ENCODE measurements at regions not wholly inside any gene's neighbourhood (a gene's known extent, or its start where the extent isn't known, plus 50 kb on each side); places are given as distances from the start of the nearest gene placed in this dataset.

DNA sequence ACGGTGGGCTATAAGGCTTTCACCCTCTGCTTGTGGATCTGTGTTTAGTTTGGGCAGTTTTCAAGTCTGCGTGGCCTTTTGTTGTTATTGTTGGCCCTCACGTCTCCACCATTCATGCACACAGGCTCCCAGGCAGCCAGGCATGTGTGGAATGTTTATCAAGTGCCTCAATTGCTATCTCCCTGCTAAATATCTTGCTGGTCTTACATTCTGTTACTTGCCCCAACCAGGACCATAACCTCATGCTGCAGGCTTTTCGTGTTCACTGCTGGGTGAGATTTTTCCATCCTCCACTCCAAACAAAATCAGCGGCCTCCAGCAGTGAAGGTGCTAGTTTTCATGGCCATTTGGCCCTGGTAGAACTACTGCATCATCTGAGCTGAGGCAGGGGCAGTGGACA, 63.0 kb upstream of the DSC1 start:
- H3K4me3 ChIP-seq: no peak overlapping the region
- H3K9me3 ChIP-seq: peaks cover 0 to 4% (median 1%) of the 10 kb centered on the region in 4 donors
- no peak overlapping the region for H3K27ac ChIP-seq
- peaks cover 0 to 6% (median 0%) of the 10 kb centered on the region in 4 donors for H3K4me1 ChIP-seq
- WGBS, 2 donors: 14 to 15% methylated on average over 5 of the region's 5 CpGs
- H3K27me3 ChIP-seq: no peaks in the 10 kb centered on the region
- TF ChIP-seq POLR2A (IDR thresholded peaks at IDR 0.05) (no peak), EP300 (IDR thresholded peaks at IDR 0.05) (no peak)
- TF ChIP-seq, protein P1, sequence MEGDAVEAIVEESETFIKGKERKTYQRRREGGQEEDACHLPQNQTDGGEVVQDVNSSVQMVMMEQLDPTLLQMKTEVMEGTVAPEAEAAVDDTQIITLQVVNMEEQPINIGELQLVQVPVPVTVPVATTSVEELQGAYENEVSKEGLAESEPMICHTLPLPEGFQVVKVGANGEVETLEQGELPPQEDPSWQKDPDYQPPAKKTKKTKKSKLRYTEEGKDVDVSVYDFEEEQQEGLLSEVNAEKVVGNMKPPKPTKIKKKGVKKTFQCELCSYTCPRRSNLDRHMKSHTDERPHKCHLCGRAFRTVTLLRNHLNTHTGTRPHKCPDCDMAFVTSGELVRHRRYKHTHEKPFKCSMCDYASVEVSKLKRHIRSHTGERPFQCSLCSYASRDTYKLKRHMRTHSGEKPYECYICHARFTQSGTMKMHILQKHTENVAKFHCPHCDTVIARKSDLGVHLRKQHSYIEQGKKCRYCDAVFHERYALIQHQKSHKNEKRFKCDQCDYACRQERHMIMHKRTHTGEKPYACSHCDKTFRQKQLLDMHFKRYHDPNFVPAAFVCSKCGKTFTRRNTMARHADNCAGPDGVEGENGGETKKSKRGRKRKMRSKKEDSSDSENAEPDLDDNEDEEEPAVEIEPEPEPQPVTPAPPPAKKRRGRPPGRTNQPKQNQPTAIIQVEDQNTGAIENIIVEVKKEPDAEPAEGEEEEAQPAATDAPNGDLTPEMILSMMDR (IDR thresholded peaks at IDR 0.05): no peak
- DNase-seq (ENCODE audit: low spot score in 2 of 2): no peak
- H3K36me3 ChIP-seq: no peaks in the 10 kb centered on the region

DNA sequence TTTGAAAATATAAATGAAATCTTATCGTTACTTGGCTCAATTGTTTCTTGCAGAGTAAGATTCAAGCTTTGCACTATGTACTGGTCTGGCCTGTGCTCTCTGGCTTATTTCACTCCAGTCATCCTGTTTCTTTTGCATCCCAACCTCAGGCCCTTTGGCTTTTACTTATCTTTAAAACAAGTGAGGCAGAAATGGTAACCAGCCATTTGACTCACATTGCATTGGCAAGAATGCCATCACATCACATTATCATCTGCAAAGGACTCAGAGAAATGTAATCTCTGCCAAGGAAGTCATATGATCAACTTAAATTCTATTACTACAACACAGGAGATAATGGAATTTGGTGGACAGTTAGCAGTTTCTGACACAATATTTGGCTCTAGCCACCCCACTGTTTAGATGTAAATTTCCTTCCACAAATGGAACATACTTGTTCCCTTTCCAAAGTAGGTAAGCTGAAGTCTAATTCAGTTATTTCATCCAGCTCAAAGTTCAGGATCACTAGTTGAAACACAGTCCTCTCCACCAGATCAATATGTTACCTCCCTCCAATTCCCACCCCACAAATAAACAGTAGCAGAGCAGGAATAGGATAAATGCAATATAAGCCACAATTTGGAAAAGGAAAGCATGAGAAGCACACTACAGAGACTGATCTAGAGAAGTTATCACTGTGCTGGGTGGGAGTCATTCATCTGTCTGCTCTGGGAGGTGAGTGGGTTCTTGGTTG, 65.0 kb upstream of the DSC1 start:
- H3K4me3 ChIP-seq: no peak overlapping the region
- H3K36me3 ChIP-seq: no peaks in the 10 kb centered on the region
- H3K9me3 ChIP-seq: no peaks in the 10 kb centered on the region
- H3K27me3 ChIP-seq: no peaks in the 10 kb centered on the region
- 97% methylated on average over 1 of the region's 1 CpG for WGBS, 2 donors
- no peak overlapping the region for H3K27ac ChIP-seq
- TF ChIP-seq POLR2A (IDR thresholded peaks at IDR 0.05) (no peak), EP300 (IDR thresholded peaks at IDR 0.05) (no peak)
- TF ChIP-seq, protein P1 (IDR thresholded peaks at IDR 0.05): no peak
- peaks cover 0 to 6% (median 0%) of the 10 kb centered on the region in 4 donors for H3K4me1 ChIP-seq
- DNase-seq (ENCODE audit: low spot score in 2 of 2): no peak

DNA sequence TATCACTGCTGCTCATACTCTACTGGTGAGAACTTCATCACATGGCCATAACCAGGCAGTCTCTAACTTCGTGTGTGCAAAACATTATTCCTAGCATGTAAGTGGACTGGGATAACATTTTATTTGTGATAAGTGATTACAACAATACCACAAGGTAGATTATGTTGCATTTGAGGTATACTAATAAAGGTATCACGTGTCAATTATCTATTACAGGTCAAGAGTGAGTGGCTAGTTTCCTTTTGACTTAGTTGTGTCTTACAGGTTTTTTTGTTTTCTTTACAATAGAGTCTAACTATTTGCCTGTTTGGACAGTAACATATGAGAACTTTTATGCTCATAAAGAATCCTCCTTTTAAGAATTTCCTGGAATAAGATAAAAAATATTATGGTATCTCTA, 67.2 kb upstream of the DSC1 start:
- 38 to 59% methylated on average over 2 of the region's 2 CpGs for WGBS, 2 donors

DNA sequence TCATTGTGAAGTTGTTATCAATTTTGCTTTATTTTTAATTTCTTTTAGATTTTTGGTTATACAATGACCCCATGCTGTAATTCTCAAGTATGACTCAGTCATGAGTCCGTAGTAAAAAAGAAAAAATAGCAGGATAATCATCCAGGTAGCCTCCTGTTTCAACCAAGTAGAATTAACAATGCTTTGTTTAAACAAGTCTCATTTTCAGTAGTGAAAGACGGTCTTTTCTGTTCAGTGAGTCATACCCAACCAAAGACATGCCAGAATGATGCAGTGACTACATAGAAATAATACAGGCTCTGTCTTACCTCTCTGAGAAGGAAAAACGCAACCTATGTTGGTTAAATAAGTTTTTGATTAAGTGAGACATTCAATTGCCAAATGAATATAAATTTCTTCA, 67.8 kb upstream of the DSC1 start:
- DNase-seq (ENCODE audit: low spot score in 2 of 2): no peak
- WGBS, 2 donors: 33 to 48% methylated on average over 3 of the region's 3 CpGs

More for the DNA sequence above, 67.2 kb upstream of the DSC1 start:
- TF ChIP-seq EP300 (IDR thresholded peaks at IDR 0.05) (no peak), POLR2A (IDR thresholded peaks at IDR 0.05) (no peak)
- TF ChIP-seq, protein P1 (IDR thresholded peaks at IDR 0.05): no peak
- H3K4me3 ChIP-seq: no peak overlapping the region
- H3K27me3 ChIP-seq: no peaks in the 10 kb centered on the region
- no peaks in the 10 kb centered on the region for H3K9me3 ChIP-seq
- DNase-seq (ENCODE audit: low spot score in 2 of 2): no peak
- peaks cover 0 to 6% (median 0%) of the 10 kb centered on the region in 4 donors for H3K4me1 ChIP-seq
- no peaks in the 10 kb centered on the region for H3K36me3 ChIP-seq
- H3K27ac ChIP-seq: no peak overlapping the region

DNA sequence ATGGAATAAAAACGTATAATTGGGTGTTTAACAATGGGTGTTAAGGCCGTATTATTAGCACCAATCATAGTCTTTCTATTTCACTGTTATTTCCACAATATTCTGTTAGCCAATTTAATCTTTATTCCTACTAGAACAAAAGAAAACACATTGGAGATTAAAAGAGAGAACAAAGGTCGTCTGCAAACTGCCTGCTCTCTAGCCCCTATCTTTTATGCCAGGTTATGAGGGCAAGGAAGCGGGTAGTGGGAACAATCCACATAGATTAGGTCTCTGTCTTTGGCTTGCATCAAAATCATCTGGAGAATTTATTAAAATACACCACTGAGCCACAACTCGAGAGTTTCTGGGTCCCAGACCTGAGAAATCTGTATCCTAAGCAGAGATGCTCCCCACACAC, 69.4 kb upstream of the DSC1 start:
- H3K4me3 ChIP-seq: no peak overlapping the region
- H3K36me3 ChIP-seq: no peaks in the 10 kb centered on the region
- no peaks in the 10 kb centered on the region for H3K27me3 ChIP-seq
- TF ChIP-seq EP300 (IDR thresholded peaks at IDR 0.05): no peak
- no peak for TF ChIP-seq POLR2A (IDR thresholded peaks at IDR 0.05)
- no peak for DNase-seq (ENCODE audit: low spot score in 2 of 2)
- no peak overlapping the region for H3K27ac ChIP-seq
- no peaks in the 10 kb centered on the region for H3K9me3 ChIP-seq
- 67 to 72% methylated on average over 5 of the region's 5 CpGs for WGBS, 2 donors
- H3K4me1 ChIP-seq: no peaks in the 10 kb centered on the region

More for the DNA sequence above, 67.8 kb upstream of the DSC1 start:
- no peaks in the 10 kb centered on the region for H3K36me3 ChIP-seq
- H3K4me3 ChIP-seq: no peak overlapping the region
- H3K27ac ChIP-seq: no peak overlapping the region
- H3K27me3 ChIP-seq: no peaks in the 10 kb centered on the region
- no peak for TF ChIP-seq EP300 (IDR thresholded peaks at IDR 0.05)
- TF ChIP-seq POLR2A (IDR thresholded peaks at IDR 0.05): no peak
- TF ChIP-seq, protein P1 (IDR thresholded peaks at IDR 0.05): no peak
- peaks cover 0 to 5% (median 0%) of the 10 kb centered on the region in 4 donors for H3K4me1 ChIP-seq
- no peaks in the 10 kb centered on the region for H3K9me3 ChIP-seq

Measured in tibial nerve (tissue), 4 donors.